ENCODE measurements at regions not wholly inside any gene's neighbourhood (a gene's known extent, or its start where the extent isn't known, plus 50 kb on each side); places are given as distances from the start of the nearest gene placed in this dataset.
A peak's percentile ranks its signal among the peaks of the same experiment; 100 is the strongest.

DNA sequence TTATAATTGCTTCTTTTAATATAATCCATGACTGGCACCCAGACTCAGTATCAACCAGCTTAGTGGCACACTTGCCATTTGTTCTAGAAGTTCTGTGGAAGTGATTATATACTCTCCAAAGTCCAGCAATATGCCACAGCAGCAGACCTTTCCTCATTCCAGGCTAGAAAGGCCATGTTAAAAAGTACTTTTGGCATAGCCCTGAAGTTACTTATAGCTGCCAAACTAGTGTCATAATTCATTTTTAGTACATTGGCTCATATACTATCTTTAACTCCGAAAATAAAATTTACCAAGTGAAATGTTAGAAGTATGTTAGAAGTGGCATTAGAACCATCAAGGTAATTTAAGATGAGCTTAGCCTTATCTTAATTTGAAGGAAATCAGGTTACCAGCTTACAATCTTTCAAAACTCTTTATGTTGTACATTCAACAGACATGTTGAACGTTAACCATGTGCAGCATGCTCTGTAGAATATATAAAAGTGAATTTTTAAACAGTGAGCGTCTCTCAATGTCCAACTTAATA lies 714.2 kb upstream of the LCORL start:
- ATAC-seq (no peak), DNase-seq (no peak)
- 37% methylated on average over 3 of the region's 3 CpGs for WGBS
- Histone ChIP-seq H3K27me3 (ENCODE audit: control insufficient read depth, insufficient read depth) (no peaks in the 10 kb centered on the region), H3K4me3 (ENCODE audit: low read length) (no peak overlapping the region), H3K4me1 (ENCODE audit: control insufficient read depth, insufficient read depth, low read length) (no peaks in the 10 kb centered on the region), H3K9me3 (ENCODE audit: control insufficient read depth, low read length) (no peaks in the 10 kb centered on the region), H3K27ac (ENCODE audit: low read length) (no peak overlapping the region)
- intact Hi-C loops (cut with DNase I), result no loop called here

DNA sequence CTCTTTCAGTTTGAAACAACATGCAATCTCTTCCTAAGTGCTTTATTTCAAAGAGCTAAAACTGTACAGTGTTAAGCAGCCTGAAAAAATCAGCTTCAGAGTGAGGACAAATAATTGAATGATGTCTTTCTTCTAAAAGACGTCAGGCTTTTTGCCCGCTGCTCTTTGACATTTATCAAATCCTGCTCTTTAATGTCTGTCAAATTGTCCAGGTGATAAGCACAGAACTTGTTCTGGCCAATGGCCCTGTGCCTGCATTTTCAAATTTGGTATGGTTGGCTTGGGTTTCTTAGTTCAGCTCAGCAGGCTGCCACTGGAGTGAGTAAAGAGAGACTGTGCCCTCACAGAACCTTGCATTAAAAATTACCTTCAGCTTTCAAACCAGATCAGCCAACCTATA lies 712.9 kb upstream of the LCORL start:
- DNase-seq, result peak in 2 of 3 donors; percentile 11 to 24
- WGBS, result 16% methylated on average over 2 of the region's 2 CpGs
- no peaks in the 10 kb centered on the region for H3K4me1 ChIP-seq (ENCODE audit: control insufficient read depth, insufficient read depth, low read length)
- intact Hi-C loops (cut with DNase I), result no loop called here
- H3K4me3 ChIP-seq (ENCODE audit: low read length), result no peak overlapping the region
- no peaks in the 10 kb centered on the region for H3K27me3 ChIP-seq (ENCODE audit: control insufficient read depth, insufficient read depth)
- H3K27ac ChIP-seq (ENCODE audit: low read length), result no peak overlapping the region
- H3K9me3 ChIP-seq (ENCODE audit: control insufficient read depth, low read length), result no peaks in the 10 kb centered on the region
- ATAC-seq, result peak; percentile 51 to 84

DNA sequence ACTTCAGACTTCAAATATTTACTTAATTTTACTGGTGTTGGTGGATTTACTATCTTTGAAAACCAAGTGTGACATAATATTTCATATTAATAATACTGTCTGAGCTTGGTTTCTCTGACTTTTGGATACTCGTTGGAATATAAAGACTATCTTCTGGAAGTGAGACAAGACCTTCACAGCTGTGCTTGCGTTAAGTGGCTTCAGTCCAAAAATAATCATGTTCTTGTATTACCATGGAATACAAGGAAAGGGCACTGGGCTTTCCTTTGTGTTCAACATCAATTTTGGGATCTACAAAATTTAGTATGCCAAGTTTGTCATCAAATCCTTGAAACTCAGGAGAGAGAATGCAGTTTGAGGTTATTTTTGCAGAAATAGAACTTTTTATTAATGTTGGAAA lies 712.4 kb upstream of the LCORL start:
- H3K27me3 ChIP-seq (ENCODE audit: control insufficient read depth, insufficient read depth), result no peaks in the 10 kb centered on the region
- H3K9me3 ChIP-seq (ENCODE audit: control insufficient read depth, low read length), result no peaks in the 10 kb centered on the region
- intact Hi-C loops (cut with DNase I), result no loop called here
- 6% methylated on average over 2 of the region's 2 CpGs for WGBS
- no peak for DNase-seq
- no peaks in the 10 kb centered on the region for H3K4me1 ChIP-seq (ENCODE audit: control insufficient read depth, insufficient read depth, low read length)
- H3K4me3 ChIP-seq (ENCODE audit: low read length), result no peak overlapping the region
- no peak for ATAC-seq
- H3K27ac ChIP-seq (ENCODE audit: low read length), result no peak overlapping the region

DNA sequence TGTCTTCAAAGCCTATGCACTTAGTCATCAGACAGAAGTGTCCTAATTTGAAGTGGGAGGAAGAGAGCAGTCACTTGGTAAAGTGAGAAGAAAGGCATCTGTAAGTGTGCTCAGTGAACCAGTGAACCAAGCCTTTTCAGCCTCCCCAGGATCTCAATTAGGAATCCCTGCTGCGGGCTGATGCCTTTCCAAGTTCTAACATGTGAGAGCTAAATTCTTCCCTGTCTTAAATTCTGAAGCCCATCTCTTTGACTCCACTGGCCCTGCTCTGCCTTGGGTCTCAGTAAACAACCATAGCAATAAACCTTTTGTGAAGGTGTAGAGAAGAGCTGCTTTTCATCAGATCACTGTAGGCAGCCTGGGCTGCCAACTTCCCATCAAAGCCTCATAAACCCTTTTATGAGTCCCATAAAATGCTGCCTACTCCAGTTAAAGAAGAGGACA lies 701.2 kb upstream of the LCORL start:
- 73% methylated on average over 1 of the region's 1 CpG for WGBS
- H3K27ac ChIP-seq (ENCODE audit: low read length), result no peak overlapping the region
- H3K4me1 ChIP-seq (ENCODE audit: control insufficient read depth, insufficient read depth, low read length), result no peaks in the 10 kb centered on the region
- no peaks in the 10 kb centered on the region for H3K9me3 ChIP-seq (ENCODE audit: control insufficient read depth, low read length)
- intact Hi-C loops (cut with DNase I), result no loop called here
- no peak for DNase-seq
- no peak overlapping the region for H3K4me3 ChIP-seq (ENCODE audit: low read length)
- no peaks in the 10 kb centered on the region for H3K27me3 ChIP-seq (ENCODE audit: control insufficient read depth, insufficient read depth)
- ATAC-seq, result no peak

DNA sequence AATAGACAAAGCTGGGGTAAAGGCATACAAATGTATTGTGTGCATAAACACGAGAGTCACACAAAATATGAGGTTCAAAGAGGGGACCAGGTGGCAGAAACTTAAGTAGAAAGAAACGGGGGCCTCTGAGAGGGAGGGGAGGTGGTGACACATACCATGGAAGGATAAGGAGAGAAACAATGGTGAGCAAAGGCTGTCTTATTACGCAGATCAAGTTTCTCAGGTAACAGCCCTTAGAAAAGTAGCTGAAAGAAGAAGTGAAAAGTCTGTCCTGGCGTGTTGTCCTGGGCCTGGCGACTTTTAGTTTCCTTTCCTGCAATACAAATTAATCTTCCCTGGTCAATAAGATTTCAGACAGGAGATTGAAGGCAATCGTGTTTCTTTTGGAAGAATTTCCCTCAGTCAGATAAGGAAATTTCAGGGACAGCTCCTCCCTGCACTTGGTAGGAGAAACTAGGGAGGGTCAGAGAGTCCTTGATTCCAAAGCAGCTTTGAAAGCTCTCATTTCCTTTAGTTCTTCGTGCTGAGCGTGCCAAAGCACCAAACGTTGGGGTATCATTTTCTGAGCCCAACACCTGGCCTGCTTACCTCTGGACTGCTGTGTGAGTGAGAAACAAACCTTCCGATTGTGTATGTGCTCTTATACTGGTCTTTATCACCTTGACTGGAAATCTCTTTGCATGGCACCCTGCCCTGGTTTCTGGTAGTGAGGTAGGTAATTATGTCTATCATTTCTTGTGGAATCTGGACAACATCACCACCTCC lies 676.7 kb upstream of the LCORL start:
- no peaks in the 10 kb centered on the region for H3K9me3 ChIP-seq (ENCODE audit: control insufficient read depth, low read length)
- WGBS, result 47% methylated on average over 10 of the region's 10 CpGs
- H3K27me3 ChIP-seq (ENCODE audit: control insufficient read depth, insufficient read depth), result no peaks in the 10 kb centered on the region
- no peak overlapping the region for H3K4me3 ChIP-seq (ENCODE audit: low read length)
- no peak overlapping the region for H3K27ac ChIP-seq (ENCODE audit: low read length)
- intact Hi-C loops (cut with DNase I), result loop anchor here in 3 of 4 donors (10.0 kb wide), 1 partner anchor 236 kb away; no protein-coding TSS in a partner anchor
- DNase-seq, result no peak
- H3K4me1 ChIP-seq (ENCODE audit: control insufficient read depth, insufficient read depth, low read length), result no peaks in the 10 kb centered on the region
- ATAC-seq, result no peak

DNA sequence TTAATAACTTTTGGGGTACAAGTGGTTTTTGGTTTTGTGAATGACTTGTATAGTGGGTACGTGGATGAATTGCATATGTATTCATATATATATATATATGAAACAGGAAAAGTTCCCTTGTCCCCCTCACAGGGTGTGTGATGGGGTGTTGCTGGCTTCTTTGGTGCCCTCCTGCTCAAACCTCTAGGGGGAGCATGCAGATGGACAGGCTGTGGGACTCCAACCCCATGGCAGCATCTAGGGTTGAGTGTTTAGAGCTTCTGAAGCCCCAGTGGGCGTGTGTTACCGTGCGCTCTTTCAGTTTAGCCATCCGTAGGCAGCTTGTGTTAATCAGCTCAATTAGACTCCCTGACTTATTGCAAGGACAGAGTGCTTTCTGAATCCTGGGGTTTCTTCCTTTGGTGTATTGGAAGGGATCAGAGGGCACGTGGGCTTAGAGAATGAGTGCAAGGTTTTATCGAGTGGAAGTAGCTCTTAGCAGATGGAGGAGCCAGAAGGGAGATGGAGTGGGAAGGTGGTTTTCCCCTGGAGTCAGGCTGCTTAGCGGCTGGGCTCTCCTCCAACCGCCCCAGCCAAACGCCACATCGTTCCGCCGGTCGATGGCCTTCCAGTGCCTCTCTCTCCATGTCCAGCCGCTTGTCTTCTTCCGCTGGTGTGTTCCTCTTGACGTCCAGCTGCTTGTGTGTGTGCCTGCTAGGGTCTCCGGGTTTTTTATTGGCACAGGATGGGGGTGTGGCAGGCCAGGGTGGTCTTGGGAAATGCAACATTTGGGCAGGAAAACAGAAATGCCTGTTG lies 674.4 kb upstream of the LCORL start:
- DNase-seq, result no peak
- ATAC-seq, result no peak
- Histone ChIP-seq H3K27me3 (ENCODE audit: control insufficient read depth, insufficient read depth) (no peaks in the 10 kb centered on the region), H3K27ac (ENCODE audit: low read length) (no peak overlapping the region), H3K4me3 (ENCODE audit: low read length) (no peak overlapping the region), H3K9me3 (ENCODE audit: control insufficient read depth, low read length) (no peaks in the 10 kb centered on the region), H3K4me1 (ENCODE audit: control insufficient read depth, insufficient read depth, low read length) (no peaks in the 10 kb centered on the region)
- WGBS, result 93% methylated on average over 18 of the region's 18 CpGs
- intact Hi-C loops (cut with DNase I), result loop anchor here in 3 of 4 donors (10.0 kb wide), 1 partner anchor 239 kb away; no protein-coding TSS in a partner anchor

DNA sequence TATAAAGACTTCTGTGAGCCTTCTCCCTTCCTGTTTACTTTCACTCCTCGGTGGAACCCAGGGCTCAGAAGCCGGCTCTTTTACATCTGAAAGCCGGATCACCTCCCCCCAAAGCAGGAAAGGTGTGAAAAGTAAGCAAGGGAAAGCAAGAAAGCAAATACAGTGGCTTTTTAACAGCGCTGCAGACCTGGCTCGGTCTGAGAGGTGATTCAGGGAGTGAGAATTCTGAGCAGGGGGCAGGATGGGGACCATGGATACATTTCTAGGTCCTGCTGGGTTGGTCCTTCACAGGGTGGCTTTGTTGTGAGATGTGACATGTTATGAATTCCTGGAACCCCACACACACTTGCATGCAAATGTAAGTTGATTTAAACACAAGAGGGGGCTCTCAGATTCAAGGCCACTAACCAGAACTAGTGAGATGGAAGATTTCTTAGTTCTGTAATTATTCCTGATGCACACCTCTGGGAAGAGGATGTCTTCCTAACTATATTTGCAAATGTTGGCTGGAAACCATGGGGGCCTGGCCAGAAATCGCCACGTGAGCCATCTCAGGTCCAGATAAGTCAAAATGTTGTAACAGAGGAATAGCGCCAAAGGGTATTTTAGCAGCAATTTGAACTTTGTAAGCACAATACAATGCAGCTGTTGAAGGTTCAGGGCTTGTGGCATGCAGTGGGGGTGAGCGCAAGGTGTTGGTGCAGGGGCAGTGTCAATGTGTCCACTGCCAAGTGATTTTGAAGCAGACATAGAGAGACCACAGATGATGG lies 670.1 kb upstream of the LCORL start:
- Histone ChIP-seq H3K9me3 (ENCODE audit: control insufficient read depth, low read length) (no peaks in the 10 kb centered on the region), H3K27ac (ENCODE audit: low read length) (no peak overlapping the region), H3K27me3 (ENCODE audit: control insufficient read depth, insufficient read depth) (no peaks in the 10 kb centered on the region), H3K4me1 (ENCODE audit: control insufficient read depth, insufficient read depth, low read length) (no peaks in the 10 kb centered on the region), H3K4me3 (ENCODE audit: low read length) (no peak overlapping the region)
- DNase-seq, result peak in 1 of 3 donors; percentile 32
- intact Hi-C loops (cut with DNase I), result loop anchor here in 3 of 4 donors (10.0 kb wide), 1 partner anchor 243 kb away; no protein-coding TSS in a partner anchor
- ATAC-seq, result no peak
- WGBS, result 43% methylated on average over 9 of the region's 9 CpGs

DNA sequence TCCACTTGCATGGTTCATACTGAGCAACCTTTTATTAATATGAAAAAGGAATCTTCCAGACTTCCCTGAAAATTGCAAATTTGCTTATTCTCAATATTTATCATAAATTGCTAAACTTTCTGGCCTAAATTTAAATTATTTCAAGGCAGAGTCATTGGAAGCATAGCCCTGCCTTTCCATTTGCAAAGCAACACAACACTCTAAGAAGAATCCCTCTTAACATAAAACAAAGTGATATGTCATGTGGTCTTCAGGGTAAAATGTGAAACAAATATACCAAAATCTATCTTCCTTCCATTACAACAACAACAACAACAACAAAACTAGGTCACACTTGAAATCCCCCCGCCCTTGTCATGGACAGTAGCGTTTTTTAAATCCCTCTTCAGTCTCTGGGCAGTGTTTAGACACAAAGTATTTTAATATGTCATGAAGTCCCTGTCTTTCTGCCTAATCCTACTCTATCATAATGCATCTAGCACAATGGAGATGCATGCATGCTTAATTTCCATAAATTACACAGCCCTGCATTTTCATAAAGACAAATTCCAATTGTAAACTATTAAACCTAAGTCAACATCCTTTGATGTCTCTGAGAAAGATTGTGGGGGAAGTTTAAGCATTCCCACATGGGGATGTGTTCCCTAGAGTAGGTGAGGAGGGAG lies 668.9 kb upstream of the LCORL start:
- Histone ChIP-seq H3K4me3 (ENCODE audit: low read length) (no peak overlapping the region), H3K4me1 (ENCODE audit: control insufficient read depth, insufficient read depth, low read length) (no peaks in the 10 kb centered on the region), H3K27me3 (ENCODE audit: control insufficient read depth, insufficient read depth) (no peaks in the 10 kb centered on the region), H3K9me3 (ENCODE audit: control insufficient read depth, low read length) (no peaks in the 10 kb centered on the region), H3K27ac (ENCODE audit: low read length) (no peak overlapping the region)
- DNase-seq (no peak), ATAC-seq (no peak)
- 81% methylated on average over 2 of the region's 2 CpGs for WGBS
- intact Hi-C loops (cut with DNase I), result loop anchor here in 3 of 4 donors (10.0 kb wide), 1 partner anchor 244 kb away; no protein-coding TSS in a partner anchor

DNA sequence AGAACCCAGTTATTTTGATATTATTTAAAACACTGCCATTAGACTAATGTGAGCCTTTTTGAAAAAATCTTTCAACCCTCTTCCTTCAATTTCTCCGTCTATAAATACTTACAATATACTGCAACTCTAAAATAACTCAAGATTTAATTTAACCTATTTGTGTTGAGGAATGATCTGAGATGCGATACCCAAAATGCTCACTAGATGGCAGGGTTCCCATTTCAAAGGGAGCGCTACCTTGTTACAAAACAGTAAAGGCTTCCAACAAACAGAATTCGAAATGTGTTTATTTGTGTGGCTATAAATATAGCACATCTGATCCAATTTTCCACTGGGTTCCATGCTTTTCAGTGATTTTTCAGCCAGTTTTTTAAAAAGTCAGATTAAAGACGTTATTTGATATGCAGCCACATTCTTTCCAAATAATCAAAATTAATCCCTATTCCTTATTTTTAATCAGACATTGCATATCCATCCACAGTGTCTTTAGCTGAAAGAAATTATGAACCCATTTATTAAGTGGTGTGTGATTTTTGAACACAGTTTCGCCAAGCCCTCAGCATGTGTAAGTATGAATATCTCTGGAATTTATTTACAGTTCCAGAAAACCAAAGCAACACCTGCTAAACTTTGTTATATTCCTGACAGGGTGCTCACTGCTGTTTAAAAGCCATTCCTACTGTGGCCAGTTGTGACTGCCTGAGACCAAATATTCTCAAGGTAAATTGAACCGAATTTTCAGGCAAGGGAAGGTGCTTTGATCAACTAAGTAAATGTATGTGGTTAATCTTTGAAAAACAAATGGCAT lies 668.0 kb upstream of the LCORL start:
- H3K27ac ChIP-seq (ENCODE audit: low read length), result no peak overlapping the region
- ATAC-seq (no peak), DNase-seq (no peak)
- WGBS, result 7% methylated on average over 7 of the region's 7 CpGs
- H3K27me3 ChIP-seq (ENCODE audit: control insufficient read depth, insufficient read depth), result no peaks in the 10 kb centered on the region
- intact Hi-C loops (cut with DNase I), result loop anchor here (5.0 to 10.0 kb wide), 2 partner anchors 243 to 245 kb away; no protein-coding TSS in a partner anchor
- H3K4me1 ChIP-seq (ENCODE audit: control insufficient read depth, insufficient read depth, low read length), result no peaks in the 10 kb centered on the region
- H3K4me3 ChIP-seq (ENCODE audit: low read length), result no peak overlapping the region
- no peaks in the 10 kb centered on the region for H3K9me3 ChIP-seq (ENCODE audit: control insufficient read depth, low read length)

Data from right cardiac atrium (tissue), 5 donors.